IMR-90 (cell line): ENCODE measurements at regions not wholly inside any gene's neighbourhood (a gene's known extent, or its start where the extent isn't known, plus 50 kb on each side); places are given as distances from the start of the nearest gene placed in this dataset.

Experiments used
- ATAC-seq: fragments of 200-7000 bp; cut with Tn5 transposase; 2 replicates; pipeline ENCODE4 v1.9.1; 2020; ENCODE audit warnings: low read depth, mild to moderate bottlenecking, moderate library complexity
- BruUV-seq: library from RNA; stranded (reverse); fragments of 400-500 nt; replicated peaks from 2 replicates; lab custom pipeline; 2021; lab: Mats Ljungman, UMichigan
- CTCF ChIA-PET: fragments of 300-600 bp; formaldehyde crosslinking; extraction: SDS; loops from one replicate; lab custom pipeline; 2021; ENCODE audit warnings: antibody characterized with exemption; lab: Yijun Ruan, JAX
- POLR2A ChIA-PET: fragments of 300-600 bp; sonication (Branson Sonifier 250); formaldehyde crosslinking; loops from one replicate; lab custom pipeline; 2022; ENCODE audit warnings: antibody characterized with exemption; ENCODE audit not compliant: unreplicated experiment; lab: Charles Lee
- DNase-seq: peaks from one replicate; pipeline ENCODE4 v3.0.0; 2013
- H2AFZ ChIP-seq: replicated peaks from 2 replicates; pipeline ENCODE3; 2013; ENCODE audit warnings: low read length, mild to moderate bottlenecking; ENCODE audit not compliant: poor library complexity
- H2AK5ac ChIP-seq: 2 replicates; pipeline ENCODE4 v1.6.1; 2013; ENCODE audit warnings: low read depth, low read length, inconsistent platforms
- H2AK9ac ChIP-seq: replicated peaks from 2 replicates; pipeline ENCODE3; 2013; ENCODE audit warnings: mild to moderate bottlenecking, low read depth, low read length, moderate library complexity; ENCODE audit not compliant: poor library complexity
- H2BK120ac ChIP-seq: 2 replicates; pipeline ENCODE4 v1.6.1; 2013; ENCODE audit warnings: low read depth, low read length, inconsistent platforms
- H2BK15ac ChIP-seq: 3 replicates; pipeline ENCODE4 v1.6.1; 2013; ENCODE audit warnings: low read depth, low read length, inconsistent platforms
- H2BK20ac ChIP-seq: 2 replicates; pipeline ENCODE4 v1.6.1; 2013; ENCODE audit warnings: low read depth, mild to moderate bottlenecking, inconsistent platforms, low read length, moderate library complexity
- H2BK5ac ChIP-seq: 2 replicates; pipeline ENCODE4 v1.6.1; 2013; ENCODE audit warnings: mild to moderate bottlenecking, low read depth, low read length, inconsistent platforms; ENCODE audit not compliant: poor library complexity, severe bottlenecking
- H3K14ac ChIP-seq: replicated peaks from 2 replicates; pipeline ENCODE4 v1.6.1; 2013; ENCODE audit warnings: low read depth, low read length, inconsistent platforms
- H3K18ac ChIP-seq: 2 replicates; pipeline ENCODE4 v1.6.1; 2013; ENCODE audit warnings: low read depth, low read length, control low read depth
- H3K23ac ChIP-seq: 2 replicates; pipeline ENCODE4 v1.6.1; 2013; ENCODE audit warnings: low read depth, low read length, inconsistent platforms
- H3K27ac ChIP-seq: 2 replicates; pipeline ENCODE4 v1.5.1; 2013; ENCODE audit warnings: mild to moderate bottlenecking, control low read depth, low read length; ENCODE audit not compliant: insufficient read depth
- H3K27me3 ChIP-seq: 2 replicates; pipeline ENCODE4 v1.6.1; 2013; ENCODE audit warnings: low read length; ENCODE audit not compliant: control insufficient read depth, insufficient read depth
- H3K36me3 ChIP-seq: 2 replicates; pipeline ENCODE4 v1.6.1; 2013; ENCODE audit warnings: low read length, mixed read lengths; ENCODE audit not compliant: control insufficient read depth, insufficient read depth
- H3K4ac ChIP-seq: 2 replicates; pipeline ENCODE4 v1.6.1; 2013; ENCODE audit warnings: low read depth, low read length, inconsistent platforms
- H3K4me1 ChIP-seq: 2 replicates; pipeline ENCODE4 v1.6.1; 2013; ENCODE audit warnings: low read length, mixed read lengths; ENCODE audit not compliant: control insufficient read depth, insufficient read depth
- H3K4me2 ChIP-seq: 2 replicates; pipeline ENCODE4 v1.6.1; 2013; ENCODE audit warnings: low read depth, mild to moderate bottlenecking, control low read depth, low read length, moderate library complexity
- H3K4me3 ChIP-seq: 2 replicates; pipeline ENCODE4 v1.5.1; 2013; ENCODE audit warnings: low read depth, mild to moderate bottlenecking, control low read depth, low read length, moderate library complexity; ENCODE audit not compliant: insufficient read depth
- H3K56ac ChIP-seq: 2 replicates; pipeline ENCODE4 v1.6.1; 2013; ENCODE audit warnings: low read length, inconsistent platforms; ENCODE audit not compliant: insufficient read depth; ENCODE audit errors: extremely low read depth
- H3K79me1 ChIP-seq, 2 experiments: 2 replicates each; pipeline ENCODE4 v1.6.1; 2013; ENCODE audit warnings: low read length in 2 of 2, inconsistent platforms in 1 of 2, low read depth in 1 of 2
- H3K9ac ChIP-seq: 2 replicates; pipeline ENCODE4 v1.6.1; 2013; ENCODE audit warnings: low read depth, low read length, control low read depth
- H3K9me1 ChIP-seq: 2 replicates; pipeline ENCODE4 v1.6.1; 2013; ENCODE audit warnings: low read length, inconsistent platforms; ENCODE audit not compliant: insufficient read depth
- H3K9me3 ChIP-seq: 2 replicates; pipeline ENCODE4 v1.6.1; 2013; ENCODE audit warnings: low read length; ENCODE audit not compliant: control insufficient read depth, insufficient read depth
- H4K20me1 ChIP-seq: 2 replicates; pipeline ENCODE4 v1.6.1; 2013; ENCODE audit warnings: low read length, inconsistent platforms; ENCODE audit not compliant: insufficient read depth
- H4K5ac ChIP-seq: 2 replicates; pipeline ENCODE4 v1.6.1; 2013; ENCODE audit warnings: mild to moderate bottlenecking, low read depth, low read length, control low read depth
- H4K8ac ChIP-seq, 2 experiments: 2 replicates each; pipeline ENCODE4 v1.6.1; 2013; ENCODE audit warnings: low read depth in 2 of 2, low read length in 2 of 2, control low read depth in 1 of 2, inconsistent platforms in 1 of 2
- H4K91ac ChIP-seq: 2 replicates; pipeline ENCODE4 v1.6.1; 2013; ENCODE audit warnings: low read depth, low read length, inconsistent platforms; ENCODE audit not compliant: insufficient read depth
- BHLHE40 ChIP-seq: fragments of 150-350 bp; IDR thresholded peaks from 2 replicates; pipeline ENCODE4 v1.6.1; 2016; ENCODE audit warnings: mild to moderate bottlenecking, low read depth, low read length
- CEBPB ChIP-seq: IDR thresholded peaks from 2 replicates; pipeline ENCODE4 v1.6.1; 2012; ENCODE audit warnings: low read depth, low read length, improper control_type of control experiment
- CHD1 ChIP-seq: IDR thresholded peaks from 2 replicates; pipeline ENCODE4 v1.6.1; 2012; ENCODE audit warnings: low read depth, low read length, improper control_type of control experiment
- CTCF ChIP-seq: conservative IDR thresholded peaks from 2 replicates; pipeline ENCODE4 v1.5.1; 2012; ENCODE audit warnings: mild to moderate bottlenecking, low read depth, low read length, improper control_type of control experiment
- ELK1 ChIP-seq: fragments of 150-350 bp; IDR thresholded peaks from 2 replicates; pipeline ENCODE4 v1.6.1; 2016; ENCODE audit warnings: low read depth, mild to moderate bottlenecking, low read length, moderate library complexity, borderline replicate concordance
- FOS ChIP-seq: fragments of 150-350 bp; IDR thresholded peaks from 2 replicates; pipeline ENCODE4 v1.6.1; 2016; ENCODE audit warnings: low read depth, low read length
- MAFK ChIP-seq: IDR thresholded peaks from 2 replicates; pipeline ENCODE4 v1.6.1; 2012; ENCODE audit warnings: low read depth, low read length, improper control_type of control experiment
- MAZ ChIP-seq: IDR thresholded peaks from 2 replicates; pipeline ENCODE4 v1.6.1; 2012; ENCODE audit warnings: low read depth, mild to moderate bottlenecking, low read length, improper control_type of control experiment, moderate library complexity, borderline replicate concordance
- MXI1 ChIP-seq: IDR thresholded peaks from 2 replicates; pipeline ENCODE4 v1.6.1; 2012; ENCODE audit warnings: low read depth, mild to moderate bottlenecking, low read length, moderate library complexity, borderline replicate concordance
- NFE2L2 ChIP-seq: fragments of 150-350 bp; IDR thresholded peaks from 2 replicates; pipeline ENCODE4 v1.6.1; 2016; ENCODE audit warnings: low read depth, mild to moderate bottlenecking, low read length
- POLR2A ChIP-seq: IDR thresholded peaks from 2 replicates; pipeline ENCODE4 v1.6.1; 2012; ENCODE audit warnings: mild to moderate bottlenecking, low read depth, low read length
- RAD21 ChIP-seq: IDR thresholded peaks from 2 replicates; pipeline ENCODE4 v1.6.1; 2012; ENCODE audit warnings: low read length, improper control_type of control experiment
- RCOR1 ChIP-seq: IDR thresholded peaks from 2 replicates; pipeline ENCODE4 v1.6.1; 2012; ENCODE audit warnings: mild to moderate bottlenecking, low read length, improper control_type of control experiment; ENCODE audit not compliant: insufficient replicate concordance
- RFX5 ChIP-seq: IDR thresholded peaks from 2 replicates; pipeline ENCODE4 v1.8.0; 2012; ENCODE audit warnings: low read depth, mild to moderate bottlenecking, low read length, moderate library complexity
- SMC3 ChIP-seq: fragments of 150-350 bp; IDR thresholded peaks from 2 replicates; pipeline ENCODE4 v1.6.1; 2016; ENCODE audit warnings: low read depth, mild to moderate bottlenecking, antibody characterized with exemption, low read length, moderate library complexity
- USF2 ChIP-seq: fragments of 150-350 bp; IDR thresholded peaks from 2 replicates; pipeline ENCODE4 v1.6.1; 2017; ENCODE audit warnings: mild to moderate bottlenecking, antibody characterized with exemption, low read length, low read depth
- WGBS, 2 experiments: methylation state at CpG; one replicate each; pipeline versions ENCODE4 v1.1.5 to v1.1.7; 2013; ENCODE audit warnings: missing lambda C conversion rate in 2 of 2; ENCODE audit not compliant: insufficient read length in 1 of 2; ENCODE audit errors: extremely low coverage in 2 of 2; 5-methylcytosine and 5-hydroxymethylcytosine counted together
- dilution Hi-C: fragments of 300-500 bp; cut with HindIII; formaldehyde crosslinking; loops from one replicate; pipeline ENCODE4 v1.14.3; 2018; ENCODE audit warnings: low sequenced_read_pairs; ENCODE audit not compliant: unreplicated experiment
- in situ Hi-C: fragments of 300-500 bp; cut with MboI; formaldehyde crosslinking; loops from 3 replicates; pipeline ENCODE4 v1.14.3; 2019; ENCODE audit warnings: low sequenced_read_pairs, inconsistent platforms, mixed read lengths
- intact Hi-C: fragments of 100-400 bp; cut with micrococcal nuclease; formaldehyde crosslinking; loops from 2 replicates; pipeline ENCODE4 v1.10.0; 2022

GRCh38 chr1:79374397-79374796 is 367.9 kb upstream of the ADGRL4 start:
- in situ Hi-C loops, result no loop called here

More at GRCh38 chr1:79374397-79374796, 367.9 kb upstream of the ADGRL4 start:
- Histone ChIP-seq H2AFZ (no peak overlapping the region), H2BK5ac (no peak overlapping the region), H3K18ac (no peak overlapping the region), H3K4me1 (no peaks in the 10 kb centered on the region), H3K4me2 (no peak overlapping the region), H3K9ac (no peak overlapping the region), H3K36me3 (no peaks in the 10 kb centered on the region), H3K9me1 (no peaks in the 10 kb centered on the region), H3K23ac (no peak overlapping the region), H3K9me3 (no peaks in the 10 kb centered on the region; the same call in 1 of the 2 replicates), H2BK120ac (no peak overlapping the region), H4K20me1 (no peaks in the 10 kb centered on the region), H3K56ac (no peak overlapping the region), H3K4ac (no peak overlapping the region), H2AK5ac (no peak overlapping the region), H3K14ac (no peak overlapping the region), H4K5ac (no peak overlapping the region), H2BK20ac (no peak overlapping the region), H4K8ac (no peak overlapping the region), H2AK9ac (no peak overlapping the region), H2BK15ac (no peak overlapping the region), H3K27ac (no peak overlapping the region), H3K4me3 (no peak overlapping the region), H3K27me3 (no peaks in the 10 kb centered on the region), H3K79me1 (no peaks in the 10 kb centered on the region), H4K91ac (no peak overlapping the region)
- TF ChIP-seq RAD21 (no peak), CEBPB (no peak), FOS (no peak), NFE2L2 (no peak), MAZ (no peak), SMC3 (no peak), CTCF (no peak), RFX5 (no peak), CHD1 (no peak), BHLHE40 (no peak), USF2 (no peak), MAFK (no peak), POLR2A (no peak), RCOR1 (no peak), MXI1 (no peak), ELK1 (no peak)
- intact Hi-C loops (no loop called here), dilution Hi-C loops (no loop called here)
- CTCF ChIA-PET, result no interaction called here
- BruUV-seq, result no TSS peak
- no CpG with 5 or more reads among the region's 1 CpG for WGBS, 2 experiments
- POLR2A ChIA-PET, result no interaction called here
- DNase-seq, result no peak
- no peak for ATAC-seq
